IPS-11a (cell line): ENCODE measurements at regions not wholly inside any gene's neighbourhood (a gene's known extent, or its start where the extent isn't known, plus 50 kb on each side); places are given as distances from the start of the nearest gene placed in this dataset.
"Not testable (repeated sequence)": the region's sequence is repeated elsewhere in the genome, so short reads cannot be mapped to it uniquely, and the experiment has no call there.

Experiments used
- H3K4me3 ChIP-seq: one replicate; pipeline ENCODE4 v1.5.1; 2013; ENCODE audit warnings: low read depth, low read length, control low read depth

DNA sequence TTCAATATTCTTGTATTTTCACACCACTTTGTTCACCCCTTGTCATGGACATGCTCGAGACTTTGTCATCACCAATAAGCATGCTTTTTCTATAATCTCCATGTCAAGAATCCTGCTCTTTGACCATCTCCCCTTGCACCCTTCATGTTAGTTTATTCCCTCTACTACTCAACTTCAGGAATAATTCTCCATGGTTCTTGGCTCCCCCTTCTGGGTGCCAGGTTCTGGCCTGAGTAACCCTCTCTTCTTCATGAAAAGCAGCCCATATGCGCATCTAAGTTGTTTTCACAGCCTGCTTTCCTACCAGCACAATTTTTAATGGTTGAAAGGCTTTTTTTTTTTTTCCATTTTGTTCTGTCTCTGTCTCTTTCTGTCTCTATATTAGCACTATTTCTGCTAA lies 160.7 kb downstream of the LEPR start:
- no peak overlapping the region for H3K4me3 ChIP-seq

DNA sequence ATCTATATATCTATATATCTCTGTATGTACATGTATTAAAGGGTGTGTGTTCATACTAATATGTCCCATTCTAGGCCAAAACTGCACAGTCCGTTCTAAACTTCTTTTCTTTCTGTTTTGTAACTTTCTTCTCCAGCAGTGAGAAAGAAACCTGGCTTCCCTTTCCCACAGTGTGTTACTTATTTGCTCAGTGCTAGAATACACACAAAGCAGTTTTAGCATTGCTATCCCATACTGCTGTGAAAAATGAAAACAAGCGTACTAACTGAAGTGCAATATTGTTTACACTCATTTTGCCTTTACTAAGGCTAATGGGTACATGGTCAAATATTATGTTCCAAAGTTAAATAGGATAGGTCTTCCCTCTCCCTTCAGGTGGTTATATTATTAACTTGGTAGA lies 163.9 kb downstream of the LEPR start:
- H3K4me3 ChIP-seq: no peak overlapping the region

DNA sequence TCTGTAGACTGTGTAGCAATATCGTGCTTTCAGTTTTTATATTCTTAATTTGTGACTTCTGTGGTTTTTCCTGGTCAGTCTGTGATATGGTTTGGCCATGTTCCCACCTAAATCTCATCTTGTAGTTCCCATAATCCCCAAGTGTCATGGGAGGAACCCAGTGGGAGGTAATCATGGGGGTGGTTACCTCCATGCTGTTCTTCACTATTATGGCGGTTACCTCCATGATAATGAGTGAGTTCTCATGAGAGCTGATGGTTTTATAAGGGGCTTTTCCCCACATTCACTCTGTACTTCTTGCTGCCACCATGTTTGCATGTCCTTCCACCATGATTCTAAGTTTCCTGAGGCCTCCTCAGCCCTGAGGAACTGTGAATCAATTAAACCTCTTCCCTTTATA lies 169.8 kb downstream of the LEPR start:
- H3K4me3 ChIP-seq: no peak overlapping the region

DNA sequence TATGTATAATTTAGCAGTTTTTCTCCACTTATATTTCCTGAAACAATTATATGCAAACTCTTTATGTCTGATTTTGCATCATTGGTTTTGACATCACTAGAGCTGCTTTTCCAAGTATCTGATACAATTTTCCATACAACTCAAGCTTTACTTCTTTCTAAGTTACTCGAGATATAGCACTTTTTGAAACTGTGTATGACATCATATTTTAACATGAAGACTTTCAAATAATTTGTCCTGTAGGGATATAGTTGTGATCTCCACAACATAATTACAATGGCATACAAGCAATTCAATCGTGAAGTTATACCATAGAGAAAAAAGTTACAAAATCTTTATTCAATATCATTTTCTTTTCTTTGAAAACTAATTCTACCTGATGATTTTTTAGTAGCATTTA lies 173.0 kb downstream of the LEPR start:
- H3K4me3 ChIP-seq: no peak overlapping the region

DNA sequence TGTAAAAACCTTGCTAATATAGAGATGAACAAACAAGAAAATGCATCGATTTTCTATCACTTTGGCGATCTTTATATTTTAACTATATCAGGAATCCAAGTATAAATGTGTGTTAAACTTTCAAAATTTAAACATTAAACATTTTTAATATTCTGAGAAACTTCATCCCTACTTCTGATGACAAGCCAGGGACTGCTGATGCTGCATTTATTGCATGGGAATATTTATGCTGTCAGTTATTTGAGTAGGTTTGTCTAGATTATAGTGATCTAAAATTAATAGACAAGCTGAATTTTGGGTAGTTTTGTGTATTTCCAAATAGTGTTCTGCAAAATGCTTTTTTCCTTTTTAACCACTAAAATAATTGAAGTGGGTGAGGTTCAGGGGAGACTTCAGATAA lies 175.3 kb downstream of the LEPR start:
- no peak overlapping the region for H3K4me3 ChIP-seq

DNA sequence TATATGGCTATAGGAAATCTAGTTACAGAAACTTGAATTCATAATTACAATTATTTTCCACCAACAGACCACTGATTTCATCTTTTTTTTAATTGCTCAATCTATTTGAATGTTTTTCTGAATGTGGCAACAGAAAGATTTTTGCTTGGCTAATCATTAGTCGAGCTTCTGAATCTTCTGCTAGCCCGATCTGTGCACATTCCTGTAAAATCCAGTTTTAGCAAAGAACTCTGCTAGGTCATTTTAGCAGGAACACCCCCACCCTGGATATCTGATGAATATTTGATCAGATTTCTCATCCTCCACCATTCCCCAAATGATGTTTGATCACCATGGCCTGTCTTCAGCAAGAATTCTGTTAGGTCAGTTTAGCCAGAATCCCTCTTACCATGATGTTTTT lies 176.3 kb downstream of the LEPR start:
- no peak overlapping the region for H3K4me3 ChIP-seq

DNA sequence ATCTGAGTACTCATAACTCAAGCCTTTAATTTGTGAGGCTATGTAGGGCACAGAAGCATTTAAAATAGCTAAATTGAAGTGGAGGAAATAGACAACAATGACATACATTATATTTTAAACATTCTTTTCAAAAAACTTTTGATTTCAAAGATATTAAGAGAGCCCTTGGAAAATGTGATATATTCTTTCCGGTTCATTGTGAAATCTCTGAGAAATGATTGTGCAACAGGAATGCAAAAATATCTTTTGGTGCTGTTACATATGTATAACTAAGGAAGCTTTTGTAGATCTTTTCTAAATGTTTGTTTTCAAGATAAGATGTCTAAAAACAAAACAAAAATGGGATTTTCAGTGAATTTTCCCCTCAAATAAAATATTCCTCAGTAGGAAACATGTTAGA lies 185.2 kb downstream of the LEPR start:
- H3K4me3 ChIP-seq: no peak overlapping the region

DNA sequence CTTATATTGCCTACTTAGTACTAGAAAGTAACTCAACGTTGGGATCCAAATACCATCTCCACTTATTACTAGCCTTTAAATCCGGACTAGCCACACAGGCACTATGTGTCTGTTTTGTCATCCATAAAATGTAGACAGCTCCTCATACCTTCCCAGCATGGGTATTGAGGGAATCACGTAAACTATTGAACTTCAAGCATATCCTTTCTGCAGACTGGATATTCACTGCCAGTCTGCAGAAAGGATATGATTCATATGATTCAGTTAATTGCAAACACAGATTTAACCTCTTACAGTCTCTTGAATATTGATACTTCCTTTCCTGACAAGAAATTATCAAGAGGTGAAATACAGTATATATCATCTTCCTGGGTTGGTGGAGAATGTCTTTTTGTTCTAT lies 186.0 kb downstream of the LEPR start:
- H3K4me3 ChIP-seq: no peak overlapping the region

DNA sequence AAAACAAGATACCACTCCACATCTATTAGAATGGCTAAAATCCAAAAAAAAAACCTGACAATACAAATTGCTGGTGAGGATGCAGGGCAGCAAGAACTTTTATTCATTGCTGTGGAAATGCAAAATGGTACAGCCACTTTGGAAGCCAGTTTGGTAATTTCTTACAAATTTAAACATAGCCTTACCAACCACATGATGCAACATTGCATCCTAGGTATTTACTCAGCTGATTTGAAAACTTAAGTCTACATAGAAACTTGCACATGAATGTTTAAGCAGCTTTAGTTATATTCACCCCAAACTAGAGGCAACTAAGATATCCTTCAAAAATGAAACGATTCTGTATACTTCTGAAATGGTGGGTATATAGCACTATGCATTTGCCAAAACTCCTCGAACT lies 178.8 kb upstream of the PDE4B start:
- H3K4me3 ChIP-seq: no peak overlapping the region

DNA sequence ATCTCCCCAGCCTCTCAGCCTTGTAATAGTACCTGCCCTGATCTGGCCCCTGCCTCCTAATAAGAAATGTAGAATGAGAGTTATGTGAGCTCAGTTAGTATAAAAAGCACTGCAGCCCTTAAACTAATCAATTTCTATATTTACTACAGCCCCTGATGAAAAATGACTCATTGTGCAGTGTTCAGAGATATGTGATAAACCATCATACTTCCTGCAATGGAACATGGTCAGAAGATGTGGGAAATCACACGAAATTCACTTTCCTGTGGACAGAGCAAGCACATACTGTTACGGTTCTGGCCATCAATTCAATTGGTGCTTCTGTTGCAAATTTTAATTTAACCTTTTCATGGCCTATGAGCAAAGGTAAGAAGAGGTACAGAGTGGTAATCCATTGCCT lies 176.8 kb upstream of the PDE4B start:
- no peak overlapping the region for H3K4me3 ChIP-seq

DNA sequence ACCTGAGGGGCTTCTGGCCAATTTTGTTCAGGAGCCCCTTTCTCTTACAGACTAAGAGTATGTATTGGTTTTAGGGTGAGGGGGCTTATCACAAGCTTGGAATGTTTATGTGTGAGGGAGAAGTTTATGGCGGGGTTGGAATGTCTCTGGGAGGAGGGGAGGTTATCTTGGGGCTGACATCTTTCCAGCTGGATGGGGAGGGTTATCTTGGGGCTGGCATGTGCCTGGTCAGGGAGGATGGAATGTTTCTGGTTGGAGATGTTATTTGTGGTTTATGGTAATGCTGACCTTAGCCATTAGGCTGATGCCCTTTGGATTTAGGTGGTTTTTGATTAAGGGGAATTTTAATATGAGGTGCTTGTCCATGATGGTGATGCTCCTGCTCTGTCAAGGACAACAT lies 171.0 kb upstream of the PDE4B start:
- H3K4me3 ChIP-seq: not testable (repeated sequence)

DNA sequence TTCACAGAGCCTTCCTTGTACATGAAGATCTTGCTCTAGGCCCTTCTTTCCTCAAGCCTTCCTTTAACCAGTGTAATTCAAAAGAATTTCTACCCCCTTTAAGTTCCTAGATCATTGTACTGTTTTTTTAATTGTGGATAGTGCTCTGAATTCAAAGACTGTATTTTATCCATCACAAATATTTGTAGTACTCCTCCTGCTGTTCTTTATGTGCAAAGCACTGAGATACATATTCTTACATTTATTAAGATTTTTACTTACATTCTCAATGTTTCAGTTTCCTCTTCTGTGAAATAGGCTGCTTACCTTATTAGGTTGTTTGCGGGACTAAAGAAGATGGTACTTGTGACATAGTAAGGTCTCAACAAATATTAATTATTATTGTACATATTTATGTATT lies 168.8 kb upstream of the PDE4B start:
- H3K4me3 ChIP-seq: no peak overlapping the region

DNA sequence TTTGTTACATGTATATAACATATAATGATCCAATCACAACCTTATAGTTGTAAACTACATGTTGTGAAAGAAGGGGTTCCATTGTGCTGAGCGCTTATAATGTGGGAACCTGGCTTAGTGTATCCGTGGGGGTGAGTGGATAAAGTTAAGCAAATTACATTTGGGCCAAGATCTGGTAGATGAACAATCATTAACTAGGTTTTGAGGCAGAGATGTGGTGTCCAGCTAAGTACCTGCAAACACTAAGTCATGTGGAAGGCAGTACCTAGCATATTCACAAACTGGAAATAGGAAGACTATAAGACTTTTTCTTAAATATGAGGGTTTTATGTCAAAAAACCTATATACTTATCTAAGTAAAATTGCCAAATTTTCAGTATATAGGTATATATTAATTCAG lies 167.2 kb upstream of the PDE4B start:
- no peak overlapping the region for H3K4me3 ChIP-seq

DNA sequence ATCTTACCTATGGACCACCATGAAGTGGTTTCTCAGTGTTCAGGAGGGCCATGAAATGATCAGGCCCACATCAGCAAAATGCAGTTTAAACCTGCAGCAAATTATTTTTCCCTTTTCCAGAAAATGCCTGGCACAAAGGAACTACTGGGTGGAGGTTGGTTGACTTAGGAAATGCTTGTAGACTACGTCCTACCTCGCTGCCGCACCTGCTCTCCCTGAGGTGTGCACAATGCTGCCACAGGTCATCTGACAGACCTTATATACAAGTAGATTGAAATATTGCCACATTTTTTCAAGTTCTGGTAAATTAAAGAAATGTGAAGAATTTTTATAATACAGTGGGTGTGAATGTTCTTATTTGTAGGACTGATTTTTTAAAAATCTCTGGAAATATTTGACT lies 166.7 kb upstream of the PDE4B start:
- no peak overlapping the region for H3K4me3 ChIP-seq

DNA sequence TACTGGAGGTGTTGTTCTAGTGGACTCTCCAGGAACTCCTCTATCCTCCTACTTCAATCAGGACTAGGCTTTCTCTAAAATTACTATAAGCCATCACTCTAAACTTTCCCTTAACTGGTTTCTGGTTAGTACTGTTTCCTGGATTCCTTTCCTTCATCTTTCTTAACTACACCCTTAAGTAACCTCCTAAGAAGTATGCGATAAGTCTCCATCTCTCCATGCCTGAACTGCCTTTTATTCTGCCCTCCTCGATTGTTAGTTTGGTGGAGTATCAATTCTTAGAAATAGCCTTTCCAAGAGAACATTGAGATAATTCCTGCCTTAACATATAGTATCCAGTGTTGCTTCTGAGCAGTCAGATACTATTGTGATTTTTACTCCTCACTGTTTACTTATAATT lies 162.9 kb upstream of the PDE4B start:
- no peak overlapping the region for H3K4me3 ChIP-seq

DNA sequence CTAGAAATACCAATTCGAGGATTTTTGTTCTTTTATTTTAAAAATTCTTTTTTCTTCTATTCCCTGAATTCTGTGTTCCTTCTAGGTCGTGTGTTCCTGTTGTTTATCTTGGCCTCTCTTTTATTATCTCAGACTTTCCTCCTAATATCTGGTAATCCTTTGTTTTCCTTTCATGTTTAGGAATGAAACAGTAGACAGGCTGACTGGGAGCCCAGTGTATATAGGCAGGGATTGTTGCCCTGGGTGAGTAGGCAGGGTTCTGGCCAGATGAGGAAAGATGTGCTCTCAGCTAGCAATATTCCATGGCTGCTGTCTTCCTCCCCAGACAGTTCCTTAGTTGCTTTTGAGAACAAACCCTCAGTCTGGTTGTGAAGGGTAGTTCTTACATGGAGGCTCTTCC lies 161.8 kb upstream of the PDE4B start:
- no peak overlapping the region for H3K4me3 ChIP-seq

DNA sequence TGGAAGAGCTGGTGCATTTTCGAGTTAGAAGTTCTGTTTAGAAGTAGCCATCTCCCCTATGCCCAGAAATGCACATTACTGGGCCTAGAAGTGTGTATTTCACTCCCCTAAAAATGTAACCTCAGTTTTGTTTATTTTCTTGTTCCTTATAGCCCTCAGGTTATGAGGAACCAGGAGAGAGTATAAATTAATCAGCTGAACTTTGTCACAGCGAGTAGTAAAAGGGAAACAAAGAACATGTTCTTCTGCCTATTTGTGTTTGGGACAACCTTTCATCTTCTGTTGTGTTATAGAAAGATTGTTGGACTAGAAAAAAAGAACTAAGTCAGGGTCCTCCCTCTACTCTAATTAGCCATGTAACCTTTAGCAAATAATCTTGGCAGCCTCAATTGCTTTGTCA lies 160.5 kb upstream of the PDE4B start:
- H3K4me3 ChIP-seq: no peak overlapping the region

DNA sequence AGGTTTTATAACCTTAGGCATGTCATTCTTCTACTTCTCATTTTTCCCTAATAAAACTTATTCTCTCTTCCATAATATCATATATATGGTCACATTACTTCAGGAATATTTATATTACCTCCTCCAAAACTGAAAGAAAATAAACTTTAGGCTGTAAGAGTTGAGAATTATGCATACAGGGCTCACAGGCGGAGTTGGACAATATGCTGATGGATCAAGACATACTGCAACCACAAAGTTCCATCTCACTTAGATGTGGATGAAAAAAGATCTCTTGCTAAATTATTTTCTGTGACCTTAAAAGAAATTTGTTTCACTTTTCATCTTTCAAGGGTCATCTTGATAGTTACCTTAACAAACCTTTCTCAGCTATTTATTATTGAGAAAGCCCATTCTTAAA lies 152.6 kb upstream of the PDE4B start:
- no peak overlapping the region for H3K4me3 ChIP-seq

DNA sequence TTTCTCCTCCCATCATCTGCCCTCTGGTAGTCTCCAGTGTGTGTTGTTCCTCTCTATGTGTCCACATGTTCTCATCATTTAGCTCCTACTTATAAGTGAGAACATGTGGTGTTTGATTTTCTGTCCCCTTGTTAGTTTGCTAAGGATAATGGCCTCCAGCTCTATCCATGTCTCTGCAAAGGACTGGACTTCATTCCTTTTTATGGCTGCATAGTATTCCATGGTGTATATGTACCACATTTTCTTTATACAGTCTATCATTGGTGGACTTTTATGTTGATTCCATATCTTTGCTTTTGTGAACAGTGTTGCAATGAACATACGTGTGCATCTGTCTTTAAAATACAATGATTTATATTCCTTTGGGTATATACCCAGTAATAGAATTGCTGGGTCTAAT lies 143.5 kb upstream of the PDE4B start:
- not testable (repeated sequence) for H3K4me3 ChIP-seq

DNA sequence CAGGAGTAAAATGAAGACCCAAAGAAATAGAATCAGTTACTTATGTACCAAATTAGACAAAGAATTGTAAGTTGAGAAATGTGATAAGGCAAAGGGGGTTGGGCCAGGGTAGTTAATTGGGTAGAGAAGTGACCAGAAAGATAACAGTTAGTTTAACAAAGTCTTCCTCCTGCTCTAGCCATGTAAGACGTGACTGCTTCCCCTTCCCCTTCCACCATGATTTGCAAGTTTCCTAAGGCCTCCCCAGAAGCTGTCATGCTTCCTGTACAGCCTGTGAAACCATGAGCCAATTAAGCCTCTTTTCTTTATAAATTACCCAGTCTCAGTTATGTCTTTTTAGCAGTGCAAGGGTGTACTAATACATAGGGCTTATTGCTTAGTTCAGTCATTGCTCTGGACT lies 142.0 kb upstream of the PDE4B start:
- no peak overlapping the region for H3K4me3 ChIP-seq

DNA sequence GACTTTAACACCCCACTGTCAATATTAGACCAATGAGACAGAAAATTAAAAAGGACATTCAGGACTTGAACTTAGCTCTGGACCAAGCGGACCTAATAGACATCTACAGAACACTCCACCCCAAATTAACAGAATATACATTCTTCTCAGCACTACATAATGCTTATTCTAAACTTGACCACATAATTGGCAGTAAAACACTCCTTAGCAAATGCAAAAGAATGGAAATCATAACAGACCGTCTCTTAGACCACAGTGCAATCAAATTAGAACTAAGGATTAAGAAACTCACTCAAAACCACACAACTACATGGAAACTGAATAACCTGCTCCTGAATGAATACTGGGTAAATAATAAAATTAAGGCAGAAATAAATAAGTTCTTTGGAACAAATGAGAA lies 138.2 kb upstream of the PDE4B start:
- H3K4me3 ChIP-seq: not testable (repeated sequence)

DNA sequence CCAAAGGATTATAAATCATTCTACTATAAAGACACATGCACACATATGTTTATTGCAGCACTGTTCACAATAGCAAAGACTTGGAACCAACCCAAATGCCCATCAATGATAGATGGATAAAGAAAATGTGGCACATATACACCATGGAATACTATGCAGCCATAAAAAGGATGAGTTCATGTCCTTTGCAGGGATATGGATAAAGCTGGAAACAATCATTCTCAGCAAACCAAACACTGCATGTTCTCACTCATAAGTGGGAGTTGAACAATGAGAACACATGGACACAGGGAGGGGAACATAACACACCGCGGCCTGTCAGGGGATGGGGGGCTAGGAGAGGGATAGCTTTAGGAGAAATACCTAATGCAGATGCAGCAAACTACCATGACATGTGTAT lies 135.1 kb upstream of the PDE4B start:
- H3K4me3 ChIP-seq: not testable (repeated sequence)

DNA sequence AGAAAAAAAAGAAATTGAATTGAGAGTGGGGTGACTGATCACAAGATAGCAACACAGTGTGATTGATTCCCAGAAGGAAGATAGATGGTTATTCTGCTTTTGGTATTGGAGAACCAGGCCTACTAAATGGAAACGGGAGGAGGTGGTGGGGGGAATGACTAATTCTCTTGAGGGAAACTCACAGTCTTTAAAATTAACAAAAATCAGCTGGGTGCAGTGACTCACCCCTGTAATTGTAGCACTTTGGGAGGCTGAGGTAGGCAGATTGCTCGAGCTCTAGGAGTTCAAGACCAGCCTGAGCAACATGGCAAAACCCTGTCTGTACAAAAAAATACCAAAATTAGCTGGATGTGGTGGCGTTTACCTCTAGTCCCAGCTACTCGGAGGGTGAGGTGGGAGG lies 134.6 kb upstream of the PDE4B start:
- H3K4me3 ChIP-seq: no peak overlapping the region

DNA sequence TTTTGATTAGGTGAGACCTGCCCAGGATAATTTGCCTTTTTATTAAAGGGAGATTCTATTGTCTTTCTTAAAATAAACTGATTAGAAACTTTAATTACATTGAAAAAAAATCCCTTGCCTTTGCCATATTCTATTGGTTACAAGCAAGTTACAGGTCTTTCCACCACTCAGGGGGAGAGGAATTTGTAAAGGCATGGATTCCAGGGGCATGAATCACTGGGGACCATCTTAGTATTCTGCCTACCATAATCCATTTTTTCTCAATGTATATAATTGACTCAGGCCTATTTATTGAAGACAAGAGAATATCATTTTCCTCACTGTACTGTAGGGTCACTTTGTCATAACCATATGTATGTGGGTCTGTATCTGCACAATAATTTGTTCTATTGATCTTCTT lies 124.3 kb upstream of the PDE4B start:
- H3K4me3 ChIP-seq: no peak overlapping the region
